Esophagus muscularis mucosa (tissue), 4 donors: ENCODE measurements at regions not wholly inside any gene's neighbourhood (a gene's known extent, or its start where the extent isn't known, plus 50 kb on each side); places are given as distances from the start of the nearest gene placed in this dataset.

Source experiments
- DNase-seq: peaks from one replicate; pipeline ENCODE4 v3.0.0-alpha.2; 2017; ENCODE audit errors: extremely low spot score
- H3K27ac ChIP-seq, 4 donors: fragments of 200-600 bp; sonication (generic); replicated peaks in 1 of 4; 1 replicate in 3 of 4; 2 replicates in 1 of 4; pipeline ENCODE4 v1.5.1; 2016 to 2019; ENCODE audit warnings: mild to moderate bottlenecking in 1 of 4
- H3K27me3 ChIP-seq, 4 donors: fragments of 200-600 bp; sonication (generic); one replicate each; pipeline versions ENCODE4 v1.5.1 to v1.6.0; 2016 to 2019
- H3K36me3 ChIP-seq, 4 donors: fragments of 200-600 bp; sonication (generic); one replicate each; pipeline ENCODE4 v1.5.1; 2016 to 2019
- H3K4me1 ChIP-seq, 4 donors: fragments of 200-600 bp; sonication (generic); one replicate each; pipeline ENCODE4 v1.5.1; 2016 to 2019
- H3K4me3 ChIP-seq, 4 donors: fragments of 200-600 bp; sonication (generic); 1 replicate in 2 of 4; 2 replicates in 2 of 4; pipeline ENCODE4 v1.5.1; 2016 to 2019; ENCODE audit warnings: mild to moderate bottlenecking in 4 of 4, moderate library complexity in 1 of 4
- H3K9me3 ChIP-seq, 4 donors: fragments of 200-600 bp; sonication (generic); 1 replicate in 3 of 4; 2 replicates in 1 of 4; pipeline ENCODE4 v1.5.1; 2016 to 2019
- EP300 ChIP-seq: sonication (generic); formaldehyde crosslinking; IDR thresholded peaks from one replicate; pipeline ENCODE4 v1.6.1; 2017; ENCODE audit warnings: antibody characterized with exemption
- POLR2A ChIP-seq: fragments of 450-650 bp; IDR thresholded peaks from one replicate; pipeline ENCODE4 v1.6.1; 2017; ENCODE audit warnings: antibody characterized with exemption, moderate library complexity, mild to moderate bottlenecking, low read depth
- POLR2AphosphoS5 ChIP-seq, 2 donors: sonication (generic); formaldehyde crosslinking; IDR thresholded peaks; one replicate each; pipeline ENCODE4 v1.6.1; 2017; ENCODE audit warnings: antibody characterized with exemption in 2 of 2
- WGBS: methylation state at CpG from one replicate; pipeline ENCODE4 v1.1.5; 2018; 5-methylcytosine and 5-hydroxymethylcytosine counted together
- intact Hi-C: fragments of 100-400 bp; cut with DNase I; formaldehyde crosslinking; loops from one replicate; pipeline ENCODE4 v1.15.1; 2023
- TF ChIP-seq, protein P1 (sequence below), 3 experiments: fragments of 200-600 bp in 2 of 3; fragments of 450-650 bp in 1 of 3; sonication (generic) in 2 of 3; IDR thresholded peaks; one replicate each; pipeline ENCODE4 v1.5.1; 2017 to 2019; ENCODE audit warnings: antibody characterized with exemption in 3 of 3, mild to moderate bottlenecking in 2 of 3, moderate library complexity in 1 of 3

DNA sequence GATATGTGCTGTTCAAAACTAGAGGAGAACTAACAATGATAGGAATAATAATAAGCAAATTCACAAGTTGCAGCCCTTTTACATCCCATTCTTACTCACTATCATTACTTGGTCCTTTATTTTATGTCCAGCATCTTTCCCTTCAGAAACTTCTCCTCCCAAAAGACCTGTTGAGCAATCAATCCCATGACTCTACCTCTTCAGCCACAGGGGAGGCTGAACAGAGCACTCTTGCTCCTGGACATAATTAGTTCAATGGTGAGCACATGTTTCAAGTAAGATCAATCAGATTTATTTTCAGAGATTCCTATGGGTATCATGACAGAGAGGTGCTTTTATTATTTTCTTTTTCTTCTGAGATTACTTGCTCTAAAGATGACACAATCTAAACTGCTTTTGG, 260.0 kb downstream of the COG6 start:
- Histone ChIP-seq H3K27ac (no peak overlapping the region), H3K4me3 (no peak overlapping the region), H3K27me3 (no peaks in the 10 kb centered on the region), H3K9me3 (no peaks in the 10 kb centered on the region), H3K36me3 (no peaks in the 10 kb centered on the region), H3K4me1 (peaks cover 5 to 30% (median 18%) of the 10 kb centered on the region in 4 donors)
- TF ChIP-seq, protein P1, sequence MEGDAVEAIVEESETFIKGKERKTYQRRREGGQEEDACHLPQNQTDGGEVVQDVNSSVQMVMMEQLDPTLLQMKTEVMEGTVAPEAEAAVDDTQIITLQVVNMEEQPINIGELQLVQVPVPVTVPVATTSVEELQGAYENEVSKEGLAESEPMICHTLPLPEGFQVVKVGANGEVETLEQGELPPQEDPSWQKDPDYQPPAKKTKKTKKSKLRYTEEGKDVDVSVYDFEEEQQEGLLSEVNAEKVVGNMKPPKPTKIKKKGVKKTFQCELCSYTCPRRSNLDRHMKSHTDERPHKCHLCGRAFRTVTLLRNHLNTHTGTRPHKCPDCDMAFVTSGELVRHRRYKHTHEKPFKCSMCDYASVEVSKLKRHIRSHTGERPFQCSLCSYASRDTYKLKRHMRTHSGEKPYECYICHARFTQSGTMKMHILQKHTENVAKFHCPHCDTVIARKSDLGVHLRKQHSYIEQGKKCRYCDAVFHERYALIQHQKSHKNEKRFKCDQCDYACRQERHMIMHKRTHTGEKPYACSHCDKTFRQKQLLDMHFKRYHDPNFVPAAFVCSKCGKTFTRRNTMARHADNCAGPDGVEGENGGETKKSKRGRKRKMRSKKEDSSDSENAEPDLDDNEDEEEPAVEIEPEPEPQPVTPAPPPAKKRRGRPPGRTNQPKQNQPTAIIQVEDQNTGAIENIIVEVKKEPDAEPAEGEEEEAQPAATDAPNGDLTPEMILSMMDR (IDR thresholded peaks at IDR 0.05): no peak
- TF ChIP-seq POLR2AphosphoS5 (IDR thresholded peaks at IDR 0.05) (no peak), EP300 (no peak), POLR2A (no peak)
- intact Hi-C loops: no loop called here
- DNase-seq: no peak

DNA sequence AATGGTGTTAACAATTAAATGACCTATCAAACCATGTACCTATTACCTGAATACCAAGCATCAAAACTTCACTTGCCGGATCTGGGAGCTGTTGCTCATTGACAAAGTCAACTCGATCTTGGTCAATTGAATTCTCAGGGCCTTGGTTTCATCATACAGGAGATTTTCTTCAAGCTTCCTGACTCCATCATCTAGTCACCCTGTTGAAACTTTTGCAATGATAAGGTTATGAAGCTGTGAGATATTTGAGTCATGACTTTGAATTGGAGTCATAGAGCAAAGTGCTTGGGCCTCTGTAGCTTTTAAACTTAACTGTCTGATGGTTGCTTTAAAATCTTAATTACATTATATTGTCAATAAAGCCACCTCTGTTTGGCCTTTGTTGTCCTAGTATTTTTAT, 260.9 kb downstream of the COG6 start:
- H3K4me1 ChIP-seq: peaks cover 5 to 23% (median 11%) of the 10 kb centered on the region in 4 donors
- no peak overlapping the region for H3K4me3 ChIP-seq
- H3K9me3 ChIP-seq: no peaks in the 10 kb centered on the region
- no peaks in the 10 kb centered on the region for H3K36me3 ChIP-seq
- no peaks in the 10 kb centered on the region for H3K27me3 ChIP-seq
- H3K27ac ChIP-seq: no peak overlapping the region
- no peak for DNase-seq
- intact Hi-C loops: no loop called here
- TF ChIP-seq EP300 (no peak), POLR2AphosphoS5 (IDR thresholded peaks at IDR 0.05) (no peak), POLR2A (no peak)
- TF ChIP-seq, protein P1 (IDR thresholded peaks at IDR 0.05): no peak
- WGBS: 96% methylated on average over 2 of the region's 2 CpGs

DNA sequence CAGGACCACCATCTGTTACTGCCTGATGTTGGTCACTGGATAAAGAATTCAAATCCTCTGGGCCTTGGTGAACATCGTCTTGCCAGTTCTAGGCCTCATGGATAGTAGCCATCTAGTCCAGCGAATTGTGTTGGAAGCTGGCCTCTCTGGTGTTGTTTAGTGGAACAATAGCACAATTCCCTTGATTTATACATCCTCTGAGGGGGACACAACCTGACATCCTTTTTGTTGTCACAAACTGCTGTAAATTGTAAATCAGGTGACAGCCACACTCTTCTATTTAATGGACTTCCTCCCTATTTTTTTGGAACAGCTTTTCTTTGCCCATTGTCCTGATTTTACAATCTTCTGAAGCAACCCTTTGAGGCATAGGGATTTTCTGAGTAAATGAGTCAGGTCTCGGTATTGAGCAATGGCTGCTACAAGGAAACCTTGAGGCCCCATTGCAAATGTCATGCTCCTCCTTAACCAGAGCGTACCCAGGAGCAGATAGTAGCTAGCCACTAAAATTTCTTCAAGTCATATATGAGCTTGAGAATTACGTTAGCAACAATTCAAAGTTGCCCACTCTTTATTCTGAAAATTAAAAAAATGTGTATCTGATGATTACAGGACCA, 263.3 kb downstream of the COG6 start:
- 91% methylated on average over 5 of the region's 5 CpGs for WGBS

DNA sequence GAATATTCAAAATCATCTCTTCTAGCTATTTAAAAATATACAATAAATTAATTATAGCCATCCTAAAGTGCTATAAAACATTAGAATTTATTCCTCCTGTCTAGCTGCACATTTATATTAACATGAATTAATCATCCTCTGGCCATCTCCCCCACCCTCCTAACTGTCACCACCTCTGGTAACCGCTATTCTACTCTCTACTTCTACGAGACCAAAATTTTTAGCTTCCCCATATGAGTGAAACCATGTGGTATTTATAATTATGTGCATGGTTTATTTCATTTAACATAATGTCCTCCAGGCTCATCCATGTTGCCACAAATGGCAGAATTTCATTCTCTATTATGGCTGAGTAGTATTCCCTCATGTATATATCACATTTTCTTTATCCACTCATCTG, 265.2 kb downstream of the COG6 start:
- no peaks in the 10 kb centered on the region for H3K27me3 ChIP-seq
- no peak for DNase-seq
- H3K9me3 ChIP-seq: peaks cover 0 to 14% (median 3%) of the 10 kb centered on the region in 4 donors
- TF ChIP-seq POLR2AphosphoS5 (IDR thresholded peaks at IDR 0.05) (no peak), POLR2A (no peak), EP300 (no peak)
- TF ChIP-seq, protein P1 (IDR thresholded peaks at IDR 0.05): no peak
- H3K27ac ChIP-seq: no peak overlapping the region
- no peaks in the 10 kb centered on the region for H3K4me1 ChIP-seq
- WGBS: 91% methylated on average over 2 of the region's 2 CpGs
- intact Hi-C loops: no loop called here
- no peaks in the 10 kb centered on the region for H3K36me3 ChIP-seq
- H3K4me3 ChIP-seq: no peak overlapping the region

More for the DNA sequence above, 263.3 kb downstream of the COG6 start:
- Histone ChIP-seq H3K9me3 (peaks cover 0 to 7% (median 0%) of the 10 kb centered on the region in 4 donors), H3K27ac (no peak overlapping the region), H3K4me3 (no peak overlapping the region), H3K36me3 (no peaks in the 10 kb centered on the region), H3K27me3 (no peaks in the 10 kb centered on the region), H3K4me1 (peaks cover 5 to 10% (median 8%) of the 10 kb centered on the region in 4 donors)
- intact Hi-C loops: no loop called here
- TF ChIP-seq, protein P1 (IDR thresholded peaks at IDR 0.05): no peak
- TF ChIP-seq POLR2A (no peak), POLR2AphosphoS5 (IDR thresholded peaks at IDR 0.05) (no peak), EP300 (no peak)
- DNase-seq: no peak

DNA sequence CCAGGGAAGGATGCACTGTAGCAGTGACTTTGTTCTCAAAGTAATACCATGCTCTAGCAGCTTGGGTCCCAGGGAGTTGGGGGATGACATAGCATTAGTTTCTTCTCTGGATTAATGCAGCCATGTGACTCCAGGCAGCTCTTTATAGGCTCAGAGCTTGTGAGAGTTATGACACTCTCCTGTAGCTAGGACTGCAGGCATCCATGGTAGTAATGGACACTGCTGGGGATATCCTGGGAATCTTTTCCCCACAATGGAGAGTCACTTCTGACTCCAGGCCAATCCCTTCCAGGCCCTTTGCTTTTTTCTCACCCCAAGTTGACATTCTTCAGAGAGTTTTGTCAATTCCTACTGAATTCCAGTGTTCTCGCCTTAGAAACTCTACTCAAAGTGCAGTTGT, 270.9 kb downstream of the COG6 start:
- TF ChIP-seq POLR2AphosphoS5 (IDR thresholded peaks at IDR 0.05) (no peak), POLR2A (no peak), EP300 (no peak)
- TF ChIP-seq, protein P1 (IDR thresholded peaks at IDR 0.05): no peak
- no peak for DNase-seq
- H3K4me1 ChIP-seq: no peaks in the 10 kb centered on the region
- no peaks in the 10 kb centered on the region for H3K36me3 ChIP-seq
- H3K27ac ChIP-seq: no peak overlapping the region
- H3K4me3 ChIP-seq: no peak overlapping the region
- WGBS: 89% methylated on average over 1 of the region's 1 CpG
- intact Hi-C loops: no loop called here
- no peaks in the 10 kb centered on the region for H3K27me3 ChIP-seq
- H3K9me3 ChIP-seq: peaks cover 0 to 14% (median 3%) of the 10 kb centered on the region in 4 donors
